ENCODE measurements at regions not wholly inside any gene's neighbourhood (a gene's known extent, or its start where the extent isn't known, plus 50 kb on each side); places are given as distances from the start of the nearest gene placed in this dataset.

GRCh38 chr9:108039493-108039892 is 549.9 kb upstream of the KLF4 start:
- TF ChIP-seq CTCF (IDR thresholded peaks at IDR 0.05): no peak
- TF ChIP-seq ZFX (IDR thresholded peaks at IDR 0.05; ENCODE audit: borderline replicate concordance): no peak

All from 22Rv1 (cell line).